SK-N-SH (cell line): ENCODE measurements at regions not wholly inside any gene's neighbourhood (a gene's known extent, or its start where the extent isn't known, plus 50 kb on each side); places are given as distances from the start of the nearest gene placed in this dataset.

ENCODE experiments used
- CTCF ChIA-PET: fragments of 300-600, 350-600 bp; formaldehyde crosslinking; extraction: SDS; loops from one replicate; lab custom pipeline; 2021; lab: Yijun Ruan, JAX
- POLR2A ChIA-PET: fragments of 350-600 bp; sonication (Branson Sonifier 250); formaldehyde crosslinking; extraction: SDS; loops from one replicate; lab custom pipeline; 2020; ENCODE audit warnings: antibody characterized with exemption, inconsistent platforms; lab: Yijun Ruan, JAX
- DNase-seq: peaks from one replicate; pipeline ENCODE4 v3.0.0; 2012
- H2AFZ ChIP-seq: fragments of 200-600 bp; sonication (generic); 2 replicates; pipeline ENCODE4 v1.8.1; 2016; ENCODE audit warnings: antibody characterized with exemption, mild to moderate bottlenecking, low read depth
- H3F3A ChIP-seq: fragments of 200-600 bp; sonication (generic); replicated peaks from 2 replicates; pipeline ENCODE3; 2016; ENCODE audit warnings: antibody characterized with exemption, mild to moderate bottlenecking; ENCODE audit not compliant: insufficient read depth
- H3K27ac ChIP-seq, 2 experiments: fragments of 200-500 bp in 1 of 2; fragments of 200-600 bp in 1 of 2; sonication (Bioruptor generic) in 1 of 2; sonication (generic), shearing (Covaris generic) in 1 of 2; 2 replicates each; pipeline versions ENCODE4 v1.5.1 to v1.6.1; 2014 to 2016; ENCODE audit warnings: low read depth in 2 of 2, inconsistent platforms in 1 of 2, low read length in 1 of 2, mild to moderate bottlenecking in 1 of 2, mixed read lengths in 1 of 2
- H3K27me3 ChIP-seq: fragments of 200-600 bp; sonication (generic), shearing (Covaris generic); 2 replicates; pipeline ENCODE4 v1.6.1; 2016; ENCODE audit warnings: mixed run types; ENCODE audit not compliant: insufficient read depth
- H3K36me3 ChIP-seq, 2 experiments: fragments of 200-500 bp in 1 of 2; fragments of 200-600 bp in 1 of 2; sonication (Bioruptor generic) in 1 of 2; sonication (generic) in 1 of 2; replicated peaks in 1 of 2; 2 replicates each; pipeline versions ENCODE3 to v1.5.1; 2014 to 2016; ENCODE audit warnings: low read length in 1 of 2, mild to moderate bottlenecking in 1 of 2; ENCODE audit not compliant: insufficient read depth in 2 of 2, control insufficient read depth in 1 of 2
- H3K4me1 ChIP-seq, 2 experiments: fragments of 200-500 bp in 1 of 2; fragments of 200-600 bp in 1 of 2; sonication (Bioruptor generic) in 1 of 2; sonication (generic), shearing (Covaris generic) in 1 of 2; 2 replicates each; pipeline versions ENCODE4 v1.5.1 to v1.6.1; 2014 to 2016; ENCODE audit warnings: low read depth in 1 of 2, low read length in 1 of 2, mixed run types in 1 of 2; ENCODE audit not compliant: insufficient read depth in 2 of 2, control insufficient read depth in 1 of 2
- H3K4me2 ChIP-seq: fragments of 200-600 bp; sonication (generic), shearing (Covaris generic); 2 replicates; pipeline ENCODE4 v1.6.1; 2017; ENCODE audit warnings: mixed run types
- H3K4me3 ChIP-seq, 2 experiments: fragments of 200-500 bp in 1 of 2; fragments of 200-600 bp in 1 of 2; sonication (Bioruptor generic) in 1 of 2; sonication (generic), shearing (Covaris generic) in 1 of 2; 2 replicates each; pipeline versions ENCODE4 v1.5.1 to v1.8.1; 2014 to 2016; ENCODE audit warnings: low read depth in 2 of 2, inconsistent platforms in 1 of 2, low read length in 1 of 2, mild to moderate bottlenecking in 1 of 2, mixed read lengths in 1 of 2, moderate library complexity in 1 of 2
- H3K79me2 ChIP-seq: fragments of 200-600 bp; sonication (generic); 2 replicates; pipeline ENCODE4 v1.8.1; 2017; ENCODE audit warnings: mild to moderate bottlenecking; ENCODE audit not compliant: insufficient read depth
- H3K9ac ChIP-seq: fragments of 200-600 bp; sonication (generic); 2 replicates; pipeline ENCODE4 v1.6.1; 2017; ENCODE audit warnings: mixed run types
- H3K9me2 ChIP-seq: fragments of 200-600 bp; sonication (generic); 2 replicates; pipeline ENCODE4 v1.6.1; 2017; ENCODE audit warnings: mixed run types
- H3K9me3 ChIP-seq: fragments of 200-600 bp; sonication (generic); 2 replicates; pipeline ENCODE4 v1.6.1; 2017; ENCODE audit warnings: mixed run types, mild to moderate bottlenecking, moderate library complexity
- H4K20me1 ChIP-seq: fragments of 200-600 bp; sonication (generic); 2 replicates; pipeline ENCODE4 v1.6.1; 2017; ENCODE audit warnings: mild to moderate bottlenecking, mixed run types; ENCODE audit not compliant: insufficient read depth
- CHD2 ChIP-seq: fragments of 150-350 bp; IDR thresholded peaks from 2 replicates; pipeline ENCODE4 v1.6.1; 2018; ENCODE audit warnings: low read length; ENCODE audit not compliant: partially characterized antibody
- ELF1 ChIP-seq: IDR thresholded peaks from 2 replicates; pipeline ENCODE4 v1.4.0; 2012
- EP300 ChIP-seq, 2 experiments: IDR thresholded peaks; 2 replicates each; pipeline versions ENCODE4 v1.4.0 to v1.6.1; 2012; ENCODE audit warnings: borderline replicate concordance in 1 of 2, low read depth in 1 of 2, low read length in 1 of 2
- EZH2phosphoT487 ChIP-seq: fragments of 200-600 bp; sonication (generic); IDR thresholded peaks from 2 replicates; pipeline ENCODE4 v1.6.1; 2017; ENCODE audit warnings: low read depth, mixed run types, mild to moderate bottlenecking, antibody characterized with exemption, moderate library complexity, borderline replicate concordance
- FOSL2 ChIP-seq: IDR thresholded peaks from 2 replicates; pipeline ENCODE4 v1.4.0; 2012; ENCODE audit warnings: low read depth, mild to moderate bottlenecking, moderate library complexity, borderline replicate concordance
- FOXJ3 ChIP-seq: sonication (generic); formaldehyde crosslinking; IDR thresholded peaks from 2 replicates; pipeline ENCODE4 v1.5.1; 2020; ENCODE audit warnings: mild to moderate bottlenecking, missing genetic modification reagents
- FOXM1 ChIP-seq: IDR thresholded peaks from 2 replicates; pipeline ENCODE4 v1.4.0; 2012; ENCODE audit warnings: low read depth, mild to moderate bottlenecking
- GABPA ChIP-seq: IDR thresholded peaks from 2 replicates; pipeline ENCODE4 v1.4.0; 2012; ENCODE audit warnings: low read depth, mild to moderate bottlenecking
- GATA2 ChIP-seq: sonication (generic); formaldehyde crosslinking; IDR thresholded peaks from 2 replicates; pipeline ENCODE4 v1.5.0; 2020; ENCODE audit warnings: mild to moderate bottlenecking, missing genetic modification reagents
- JUND ChIP-seq: IDR thresholded peaks from 2 replicates; pipeline ENCODE4 v1.4.0; 2012
- MEF2A ChIP-seq: IDR thresholded peaks from 2 replicates; pipeline ENCODE4 v1.4.0; 2012; ENCODE audit warnings: low read depth, borderline replicate concordance
- MXI1 ChIP-seq: IDR thresholded peaks from 2 replicates; pipeline ENCODE4 v1.6.1; 2012; ENCODE audit warnings: mild to moderate bottlenecking, low read depth, low read length, improper control_type of control experiment
- NFIC ChIP-seq: IDR thresholded peaks from 2 replicates; pipeline ENCODE4 v1.4.0; 2012; ENCODE audit warnings: borderline replicate concordance
- NRF1 ChIP-seq: IDR thresholded peaks from 2 replicates; pipeline ENCODE4 v1.6.1; 2012; ENCODE audit warnings: low read depth, mild to moderate bottlenecking, low read length
- RCOR1 ChIP-seq: fragments of 150-350 bp; IDR thresholded peaks from 2 replicates; pipeline ENCODE4 v1.6.1; 2017; ENCODE audit warnings: antibody characterized with exemption, low read length
- RFX5 ChIP-seq: IDR thresholded peaks from 2 replicates; pipeline ENCODE4 v1.6.1; 2012; ENCODE audit warnings: mild to moderate bottlenecking, improper control_type of control experiment, low read length
- RXRA ChIP-seq: IDR thresholded peaks from 2 replicates; pipeline ENCODE4 v1.4.0; 2012; ENCODE audit warnings: low read depth, mild to moderate bottlenecking, borderline replicate concordance
- SMC3 ChIP-seq: IDR thresholded peaks from 2 replicates; pipeline ENCODE4 v1.6.1; 2012; ENCODE audit warnings: low read depth, low read length, improper control_type of control experiment
- TAF1 ChIP-seq: IDR thresholded peaks from 2 replicates; pipeline ENCODE4 v1.6.1; 2012; ENCODE audit warnings: low read depth, mild to moderate bottlenecking, low read length, moderate library complexity, borderline replicate concordance
- TCF12 ChIP-seq: IDR thresholded peaks from 2 replicates; pipeline ENCODE4 v1.4.0; 2012
- TEAD4 ChIP-seq: IDR thresholded peaks from 2 replicates; pipeline ENCODE4 v1.4.0; 2012; ENCODE audit warnings: mild to moderate bottlenecking, borderline replicate concordance; ENCODE audit not compliant: insufficient read depth
- WGBS: methylation state at CpG from one replicate; pipeline ENCODE4 v1.1.6; 2017; ENCODE audit warnings: low lambda C conversion rate; 5-methylcytosine and 5-hydroxymethylcytosine counted together
- TF ChIP-seq, protein P1 (sequence below): IDR thresholded peaks from 2 replicates; pipeline ENCODE4 v1.4.0; 2012; ENCODE audit warnings: low read depth, borderline replicate concordance
- TF ChIP-seq, protein P2 (sequence below): fragments of 150-350 bp; IDR thresholded peaks from 2 replicates; pipeline ENCODE4 v1.6.1; 2017; ENCODE audit warnings: antibody characterized with exemption, low read length, low read depth, borderline replicate concordance
- TF ChIP-seq, protein P3 (sequence below): IDR thresholded peaks from 2 replicates; pipeline ENCODE4 v1.4.0; 2012; ENCODE audit warnings: low read depth
- TF ChIP-seq, protein P4 (sequence below): fragments of 200-600 bp; sonication (generic); IDR thresholded peaks from 2 replicates; pipeline ENCODE4 v1.6.1; 2017; ENCODE audit warnings: antibody characterized with exemption, mild to moderate bottlenecking, moderate library complexity

DNA sequence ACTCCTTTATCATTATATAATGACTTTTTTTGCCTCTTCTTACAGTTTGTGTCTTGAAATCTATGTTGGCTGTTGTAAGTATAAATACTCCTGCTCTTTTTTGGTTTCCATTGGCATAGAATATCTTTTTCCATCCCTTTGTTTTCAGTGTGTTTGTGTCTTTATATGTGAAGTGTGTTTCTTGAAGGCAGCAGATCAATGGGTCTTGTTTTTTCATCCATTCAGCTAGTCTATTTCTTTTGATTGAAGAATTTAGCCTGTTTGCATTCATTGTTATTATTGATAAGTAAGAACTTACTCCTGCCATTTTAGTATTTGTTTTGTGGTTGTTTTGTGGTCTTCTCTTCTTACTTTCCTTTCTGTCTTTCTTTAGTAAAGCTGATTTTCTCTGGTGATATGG, 322.8 kb downstream of the PLA2G4A start:
- Histone ChIP-seq H3K9me3 (0 out of 2 replicates have a peak, but pooled peaks cover 4% of the 10 kb centered on the region), H3K4me2 (no peak overlapping the region), H3K9me2 (no peaks in the 10 kb centered on the region), H3K27ac (no peak overlapping the region), H3K27me3 (no peaks in the 10 kb centered on the region), H3K4me3 (no peak overlapping the region), H2AFZ (no peak overlapping the region), H3K4me1 (no peaks in the 10 kb centered on the region), H3F3A (no peaks in the 10 kb centered on the region), H3K79me2 (no peaks in the 10 kb centered on the region), H4K20me1 (no peaks in the 10 kb centered on the region), H3K9ac (no peak overlapping the region)
- ChIA-PET CTCF (interaction anchor here (0.7 to 2.1 kb wide), 2 partner anchors 14 to 184 kb away, joined by 3 to 7 read pairs; no protein-coding TSS in a partner anchor), POLR2A (no interaction called here)
- no peak for DNase-seq
- no peak for TF ChIP-seq RXRA
- no peak for TF ChIP-seq TAF1
- no peak for TF ChIP-seq NFIC
- TF ChIP-seq TEAD4 = no peak
- TF ChIP-seq EZH2phosphoT487 = no peak
- TF ChIP-seq FOXJ3 = no peak
- TF ChIP-seq FOXM1 = no peak
- TF ChIP-seq, protein P1, sequence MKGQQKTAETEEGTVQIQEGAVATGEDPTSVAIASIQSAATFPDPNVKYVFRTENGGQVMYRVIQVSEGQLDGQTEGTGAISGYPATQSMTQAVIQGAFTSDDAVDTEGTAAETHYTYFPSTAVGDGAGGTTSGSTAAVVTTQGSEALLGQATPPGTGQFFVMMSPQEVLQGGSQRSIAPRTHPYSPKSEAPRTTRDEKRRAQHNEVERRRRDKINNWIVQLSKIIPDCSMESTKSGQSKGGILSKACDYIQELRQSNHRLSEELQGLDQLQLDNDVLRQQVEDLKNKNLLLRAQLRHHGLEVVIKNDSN = no peak
- no peak for TF ChIP-seq GATA2 (CRISPR knock-in tag)
- TF ChIP-seq JUND = no peak
- TF ChIP-seq EP300 (IDR thresholded peaks at IDR 0.05; ENCODE audit: borderline replicate concordance in 1 of 2, low read depth in 1 of 2, low read length in 1 of 2) = no peak
- no peak for TF ChIP-seq FOSL2
- TF ChIP-seq ELF1 = no peak
- TF ChIP-seq, protein P2, sequence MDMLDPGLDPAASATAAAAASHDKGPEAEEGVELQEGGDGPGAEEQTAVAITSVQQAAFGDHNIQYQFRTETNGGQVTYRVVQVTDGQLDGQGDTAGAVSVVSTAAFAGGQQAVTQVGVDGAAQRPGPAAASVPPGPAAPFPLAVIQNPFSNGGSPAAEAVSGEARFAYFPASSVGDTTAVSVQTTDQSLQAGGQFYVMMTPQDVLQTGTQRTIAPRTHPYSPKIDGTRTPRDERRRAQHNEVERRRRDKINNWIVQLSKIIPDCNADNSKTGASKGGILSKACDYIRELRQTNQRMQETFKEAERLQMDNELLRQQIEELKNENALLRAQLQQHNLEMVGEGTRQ = no peak
- no peak for TF ChIP-seq GABPA
- TF ChIP-seq, all 33 proteins: peak for 0
- peaks cover 0 to 9% of the 10 kb centered on the region in 2 experiments for H3K36me3 ChIP-seq

DNA sequence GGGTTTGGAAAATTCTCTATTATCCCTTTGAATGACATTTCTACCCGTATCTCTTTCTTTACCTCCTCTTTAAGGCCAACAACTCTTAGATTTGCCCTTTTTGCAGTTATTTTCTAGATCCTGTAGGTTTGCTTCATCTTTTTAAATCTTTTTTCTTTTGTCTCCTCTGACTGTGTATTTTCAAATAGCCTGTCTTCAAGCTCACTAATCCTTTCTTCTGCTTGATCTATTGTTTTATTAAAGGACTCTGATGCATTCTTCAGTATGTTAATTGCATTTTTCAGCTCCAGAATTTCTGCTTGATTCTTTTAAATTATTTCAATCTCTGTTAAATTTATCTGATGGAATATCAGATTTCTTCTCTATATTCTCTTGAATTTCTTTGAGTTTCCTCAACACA, 324.3 kb downstream of the PLA2G4A start:
- Histone ChIP-seq H3F3A (no peaks in the 10 kb centered on the region), H3K27me3 (no peaks in the 10 kb centered on the region), H2AFZ (no peak overlapping the region), H4K20me1 (no peaks in the 10 kb centered on the region), H3K9me3 (0 out of 2 replicates have a peak, but pooled peaks cover 4% of the 10 kb centered on the region), H3K4me1 (no peaks in the 10 kb centered on the region; a peak in 2 of 4 replicates), H3K79me2 (no peaks in the 10 kb centered on the region), H3K9ac (no peak overlapping the region), H3K36me3 (peaks cover 0 to 9% of the 10 kb centered on the region in 2 experiments), H3K27ac (no peak overlapping the region), H3K9me2 (no peaks in the 10 kb centered on the region), H3K4me3 (no peak overlapping the region)
- 6% methylated on average over 1 of the region's 1 CpG for WGBS
- DNase-seq = no peak
- ChIA-PET CTCF (interaction anchor here (2.1 kb wide), 1 partner anchor 13 kb away, joined by 7 read pairs; no protein-coding TSS in a partner anchor), POLR2A (no interaction called here)
- TF ChIP-seq, protein P2 = no peak
- TF ChIP-seq RXRA (no peak), CHD2 (no peak), RCOR1 (no peak), TCF12 (no peak), SMC3 (no peak), NRF1 (no peak), MXI1 (no peak), MEF2A (no peak), FOXJ3 (no peak), RFX5 (no peak)
- TF ChIP-seq, protein P3, sequence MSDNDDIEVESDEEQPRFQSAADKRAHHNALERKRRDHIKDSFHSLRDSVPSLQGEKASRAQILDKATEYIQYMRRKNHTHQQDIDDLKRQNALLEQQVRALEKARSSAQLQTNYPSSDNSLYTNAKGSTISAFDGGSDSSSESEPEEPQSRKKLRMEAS = no peak
- TF ChIP-seq, protein P4, sequence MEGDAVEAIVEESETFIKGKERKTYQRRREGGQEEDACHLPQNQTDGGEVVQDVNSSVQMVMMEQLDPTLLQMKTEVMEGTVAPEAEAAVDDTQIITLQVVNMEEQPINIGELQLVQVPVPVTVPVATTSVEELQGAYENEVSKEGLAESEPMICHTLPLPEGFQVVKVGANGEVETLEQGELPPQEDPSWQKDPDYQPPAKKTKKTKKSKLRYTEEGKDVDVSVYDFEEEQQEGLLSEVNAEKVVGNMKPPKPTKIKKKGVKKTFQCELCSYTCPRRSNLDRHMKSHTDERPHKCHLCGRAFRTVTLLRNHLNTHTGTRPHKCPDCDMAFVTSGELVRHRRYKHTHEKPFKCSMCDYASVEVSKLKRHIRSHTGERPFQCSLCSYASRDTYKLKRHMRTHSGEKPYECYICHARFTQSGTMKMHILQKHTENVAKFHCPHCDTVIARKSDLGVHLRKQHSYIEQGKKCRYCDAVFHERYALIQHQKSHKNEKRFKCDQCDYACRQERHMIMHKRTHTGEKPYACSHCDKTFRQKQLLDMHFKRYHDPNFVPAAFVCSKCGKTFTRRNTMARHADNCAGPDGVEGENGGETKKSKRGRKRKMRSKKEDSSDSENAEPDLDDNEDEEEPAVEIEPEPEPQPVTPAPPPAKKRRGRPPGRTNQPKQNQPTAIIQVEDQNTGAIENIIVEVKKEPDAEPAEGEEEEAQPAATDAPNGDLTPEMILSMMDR = no peak
- TF ChIP-seq, all 33 proteins: peak for 0
- H3K4me2 ChIP-seq = no peak overlapping the region
